ENCODE measurements at regions not wholly inside any gene's neighbourhood (a gene's known extent, or its start where the extent isn't known, plus 50 kb on each side); places are given as distances from the start of the nearest gene placed in this dataset.

DNA sequence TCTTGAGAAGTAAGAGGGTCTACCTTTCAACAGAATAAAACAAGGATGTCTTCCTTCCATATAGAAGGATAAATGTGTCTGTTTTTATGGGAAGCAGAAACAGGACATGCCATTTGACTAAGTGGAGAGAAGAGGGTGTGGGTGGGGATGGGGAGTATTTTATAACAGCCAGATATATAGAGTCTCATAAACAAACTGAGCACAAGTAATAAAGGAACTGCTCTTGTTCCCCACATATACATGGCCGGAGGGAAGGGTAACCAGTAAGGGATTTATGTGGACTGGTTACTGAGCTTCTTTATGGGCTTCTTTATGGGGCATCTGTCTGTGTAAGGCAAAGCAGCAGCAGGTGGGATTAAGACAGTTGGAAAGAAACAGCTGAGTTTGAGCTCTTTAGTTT is 558.1 kb downstream of the REEP3 start:
- no peaks in the 10 kb centered on the region for H3K27me3 ChIP-seq (ENCODE audit: insufficient read depth, low read length)
- H3K79me2 ChIP-seq (ENCODE audit: insufficient read depth, low read length) = no peaks in the 10 kb centered on the region
- H3K4me2 ChIP-seq (ENCODE audit: low read length) = no peak overlapping the region
- H3K9me2 ChIP-seq (ENCODE audit: low read depth, low read length) = no peaks in the 10 kb centered on the region
- no peak overlapping the region for H3K4me3 ChIP-seq (ENCODE audit: low read depth, low read length, poor library complexity, severe bottlenecking)
- no peak overlapping the region for H2AFZ ChIP-seq (ENCODE audit: low read length)
- TF ChIP-seq EZH2 (IDR thresholded peaks at IDR 0.05; ENCODE audit: borderline replicate concordance, low read length) = no peak
- TF ChIP-seq, protein P1, sequence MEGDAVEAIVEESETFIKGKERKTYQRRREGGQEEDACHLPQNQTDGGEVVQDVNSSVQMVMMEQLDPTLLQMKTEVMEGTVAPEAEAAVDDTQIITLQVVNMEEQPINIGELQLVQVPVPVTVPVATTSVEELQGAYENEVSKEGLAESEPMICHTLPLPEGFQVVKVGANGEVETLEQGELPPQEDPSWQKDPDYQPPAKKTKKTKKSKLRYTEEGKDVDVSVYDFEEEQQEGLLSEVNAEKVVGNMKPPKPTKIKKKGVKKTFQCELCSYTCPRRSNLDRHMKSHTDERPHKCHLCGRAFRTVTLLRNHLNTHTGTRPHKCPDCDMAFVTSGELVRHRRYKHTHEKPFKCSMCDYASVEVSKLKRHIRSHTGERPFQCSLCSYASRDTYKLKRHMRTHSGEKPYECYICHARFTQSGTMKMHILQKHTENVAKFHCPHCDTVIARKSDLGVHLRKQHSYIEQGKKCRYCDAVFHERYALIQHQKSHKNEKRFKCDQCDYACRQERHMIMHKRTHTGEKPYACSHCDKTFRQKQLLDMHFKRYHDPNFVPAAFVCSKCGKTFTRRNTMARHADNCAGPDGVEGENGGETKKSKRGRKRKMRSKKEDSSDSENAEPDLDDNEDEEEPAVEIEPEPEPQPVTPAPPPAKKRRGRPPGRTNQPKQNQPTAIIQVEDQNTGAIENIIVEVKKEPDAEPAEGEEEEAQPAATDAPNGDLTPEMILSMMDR (IDR thresholded peaks at IDR 0.05; ENCODE audit: low read length) = no peak
- no peaks in the 10 kb centered on the region for H3K36me3 ChIP-seq (ENCODE audit: insufficient read depth, low read length)
- H3K4me1 ChIP-seq (ENCODE audit: insufficient read depth, low read length, severe bottlenecking) = no peaks in the 10 kb centered on the region
- H3F3A ChIP-seq (ENCODE audit: insufficient read depth, low read length) = no peaks in the 10 kb centered on the region
- no peak overlapping the region for H3K9ac ChIP-seq (ENCODE audit: low read length)
- H4K20me1 ChIP-seq (ENCODE audit: insufficient read depth, low read length) = no peaks in the 10 kb centered on the region
- no peaks in the 10 kb centered on the region for H3K9me3 ChIP-seq (ENCODE audit: low read length)
- no peak overlapping the region for H3K27ac ChIP-seq (ENCODE audit: low read depth, low read length, poor library complexity, severe bottlenecking)

DNA sequence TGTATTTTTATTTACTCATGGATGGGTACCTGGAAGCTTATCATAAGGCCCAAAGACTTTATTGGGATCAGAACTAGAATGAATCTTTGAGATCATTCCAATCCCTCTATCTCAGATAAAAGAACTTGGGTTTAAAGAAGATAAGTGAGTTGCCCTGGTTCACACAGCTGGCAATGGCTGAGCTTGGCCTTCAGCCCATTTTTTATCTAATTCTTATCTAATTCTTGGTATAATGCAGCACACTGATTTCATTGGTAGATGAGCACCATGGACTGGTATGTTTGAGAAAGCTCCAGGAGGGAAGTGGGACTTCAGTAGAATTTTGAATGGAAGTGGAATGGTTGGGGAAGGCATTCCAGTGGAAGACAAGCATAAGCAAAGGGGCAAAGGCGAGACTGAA is 558.9 kb downstream of the REEP3 start:
- Histone ChIP-seq H4K20me1 (ENCODE audit: insufficient read depth, low read length) (no peaks in the 10 kb centered on the region), H3K9me3 (ENCODE audit: low read length) (no peaks in the 10 kb centered on the region), H3K4me2 (ENCODE audit: low read length) (no peak overlapping the region), H3F3A (ENCODE audit: insufficient read depth, low read length) (no peaks in the 10 kb centered on the region), H3K27me3 (ENCODE audit: insufficient read depth, low read length) (no peaks in the 10 kb centered on the region), H2AFZ (ENCODE audit: low read length) (no peak overlapping the region), H3K4me1 (ENCODE audit: insufficient read depth, low read length, severe bottlenecking) (no peaks in the 10 kb centered on the region), H3K36me3 (ENCODE audit: insufficient read depth, low read length) (no peaks in the 10 kb centered on the region), H3K9ac (ENCODE audit: low read length) (no peak overlapping the region), H3K27ac (ENCODE audit: low read depth, low read length, poor library complexity, severe bottlenecking) (no peak overlapping the region), H3K79me2 (ENCODE audit: insufficient read depth, low read length) (no peaks in the 10 kb centered on the region), H3K9me2 (ENCODE audit: low read depth, low read length) (no peaks in the 10 kb centered on the region), H3K4me3 (ENCODE audit: low read depth, low read length, poor library complexity, severe bottlenecking) (no peak overlapping the region)
- TF ChIP-seq EZH2 (IDR thresholded peaks at IDR 0.05; ENCODE audit: borderline replicate concordance, low read length) = no peak
- TF ChIP-seq, protein P1 (IDR thresholded peaks at IDR 0.05; ENCODE audit: low read length) = no peak

DNA sequence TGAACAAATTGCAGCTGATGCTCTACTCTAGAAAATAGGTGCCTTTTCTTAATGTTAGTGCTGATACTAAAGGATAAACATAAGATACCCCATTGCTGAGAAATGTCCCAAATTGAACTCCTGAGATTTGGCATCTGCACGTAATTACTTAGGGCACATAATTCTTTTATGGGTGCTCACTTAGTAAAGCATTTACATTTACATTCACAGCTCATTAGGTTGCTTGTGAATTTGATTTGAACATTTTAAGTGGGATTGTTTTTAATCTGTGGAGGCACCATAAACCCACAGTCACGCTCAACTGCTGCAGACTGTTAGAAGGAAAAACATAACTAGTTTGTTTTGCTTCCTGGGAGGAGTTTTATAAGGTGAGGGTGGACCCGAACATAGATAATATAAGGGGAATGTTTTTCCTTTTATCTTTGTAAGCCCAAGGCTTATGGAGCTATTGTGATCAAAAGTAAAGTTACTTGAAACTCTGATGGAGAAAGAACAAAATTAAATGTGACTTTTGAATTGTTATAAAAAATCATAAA is 560.8 kb downstream of the REEP3 start:
- no peaks in the 10 kb centered on the region for H3K27me3 ChIP-seq (ENCODE audit: insufficient read depth, low read length)
- no peak overlapping the region for H3K4me2 ChIP-seq (ENCODE audit: low read length)
- H3K79me2 ChIP-seq (ENCODE audit: insufficient read depth, low read length) = no peaks in the 10 kb centered on the region
- no peaks in the 10 kb centered on the region for H3K4me1 ChIP-seq (ENCODE audit: insufficient read depth, low read length, severe bottlenecking)
- H3K27ac ChIP-seq (ENCODE audit: low read depth, low read length, poor library complexity, severe bottlenecking) = no peak overlapping the region
- H3K9me2 ChIP-seq (ENCODE audit: low read depth, low read length) = no peaks in the 10 kb centered on the region
- no peaks in the 10 kb centered on the region for H3K36me3 ChIP-seq (ENCODE audit: insufficient read depth, low read length)
- TF ChIP-seq EZH2 (IDR thresholded peaks at IDR 0.05; ENCODE audit: borderline replicate concordance, low read length) = no peak
- TF ChIP-seq, protein P1 (IDR thresholded peaks at IDR 0.05; ENCODE audit: low read length) = no peak
- no peak overlapping the region for H3K9ac ChIP-seq (ENCODE audit: low read length)
- H2AFZ ChIP-seq (ENCODE audit: low read length) = no peak overlapping the region
- H3K9me3 ChIP-seq (ENCODE audit: low read length) = no peaks in the 10 kb centered on the region
- no peaks in the 10 kb centered on the region for H4K20me1 ChIP-seq (ENCODE audit: insufficient read depth, low read length)
- H3F3A ChIP-seq (ENCODE audit: insufficient read depth, low read length) = no peaks in the 10 kb centered on the region
- H3K4me3 ChIP-seq (ENCODE audit: low read depth, low read length, poor library complexity, severe bottlenecking) = no peak overlapping the region
